ENCODE measurements at regions not wholly inside any gene's neighbourhood (a gene's known extent, or its start where the extent isn't known, plus 50 kb on each side); places are given as distances from the start of the nearest gene placed in this dataset.

GRCh38 chr11:79594834-79595233 lies 154.0 kb upstream of the TENM4 start (continued):
- TF ChIP-seq ZC3H10 (CRISPR knock-in tag; IDR thresholded peaks at IDR 0.05) (no peak), CSDC2 (CRISPR knock-in tag; IDR thresholded peaks at IDR 0.05) (no peak), BACH2 (CRISPR knock-in tag; IDR thresholded peaks at IDR 0.05; ENCODE audit: borderline replicate concordance) (no peak)

GRCh38 chr11:79592824-79593223 lies 152.0 kb upstream of the TENM4 start:
- TF ChIP-seq OSR1 (CRISPR knock-in tag; IDR thresholded peaks at IDR 0.05) (no peak), CSDC2 (CRISPR knock-in tag; IDR thresholded peaks at IDR 0.05) (no peak), BACH2 (CRISPR knock-in tag; IDR thresholded peaks at IDR 0.05; ENCODE audit: borderline replicate concordance) (no peak), ZNF70 (CRISPR knock-in tag; IDR thresholded peaks at IDR 0.05) (no peak), GLIS3 (CRISPR knock-in tag; IDR thresholded peaks at IDR 0.05) (no peak), ARNTL (CRISPR knock-in tag; IDR thresholded peaks at IDR 0.05; ENCODE audit: borderline replicate concordance, low read depth) (no peak), POU6F1 (CRISPR knock-in tag; IDR thresholded peaks at IDR 0.05; ENCODE audit: borderline replicate concordance, low read depth) (no peak), TCF4 (CRISPR knock-in tag; IDR thresholded peaks at IDR 0.05; ENCODE audit: borderline replicate concordance) (no peak), CSRNP3 (CRISPR knock-in tag; IDR thresholded peaks at IDR 0.05) (no peak), TOX (CRISPR knock-in tag; IDR thresholded peaks at IDR 0.05; ENCODE audit: borderline replicate concordance) (no peak), ZNF565 (CRISPR knock-in tag; conservative IDR thresholded peaks at IDR 0.05; ENCODE audit: low read depth) (no peak), TSHZ2 (CRISPR knock-in tag; IDR thresholded peaks at IDR 0.05) (no peak), ESRRG (CRISPR knock-in tag; IDR thresholded peaks at IDR 0.05) (no peak), CREB5 (CRISPR knock-in tag; IDR thresholded peaks at IDR 0.05; ENCODE audit: low read depth) (no peak), RARB (CRISPR knock-in tag; IDR thresholded peaks at IDR 0.05) (no peak), ISL1 (CRISPR knock-in tag; IDR thresholded peaks at IDR 0.05) (no peak), ZC3H10 (CRISPR knock-in tag; IDR thresholded peaks at IDR 0.05) (no peak), ZNF8 (CRISPR knock-in tag; IDR thresholded peaks at IDR 0.05) (no peak), SNAI2 (CRISPR knock-in tag; IDR thresholded peaks at IDR 0.05) (no peak), PATZ1 (CRISPR knock-in tag; IDR thresholded peaks at IDR 0.05; ENCODE audit: borderline replicate concordance) (no peak)
- ATAC-seq = no peak

- TF ChIP-seq PATZ1 (CRISPR knock-in tag; IDR thresholded peaks at IDR 0.05; ENCODE audit: borderline replicate concordance) (no peak), SNAI2 (CRISPR knock-in tag; IDR thresholded peaks at IDR 0.05) (no peak), ZNF8 (CRISPR knock-in tag; IDR thresholded peaks at IDR 0.05) (no peak), ISL1 (CRISPR knock-in tag; IDR thresholded peaks at IDR 0.05) (no peak), ZFP3 (CRISPR knock-in tag; IDR thresholded peaks at IDR 0.05) (no peak), POU6F1 (CRISPR knock-in tag; IDR thresholded peaks at IDR 0.05; ENCODE audit: borderline replicate concordance, low read depth) (no peak), ZC3H10 (CRISPR knock-in tag; IDR thresholded peaks at IDR 0.05) (no peak), GLIS3 (CRISPR knock-in tag; IDR thresholded peaks at IDR 0.05) (no peak), BACH2 (CRISPR knock-in tag; IDR thresholded peaks at IDR 0.05; ENCODE audit: borderline replicate concordance) (no peak), ARNTL (CRISPR knock-in tag; IDR thresholded peaks at IDR 0.05; ENCODE audit: borderline replicate concordance, low read depth) (no peak), PPARA (CRISPR knock-in tag; IDR thresholded peaks at IDR 0.05; ENCODE audit: borderline replicate concordance) (no peak), RARB (CRISPR knock-in tag; IDR thresholded peaks at IDR 0.05) (no peak), CSRNP3 (CRISPR knock-in tag; IDR thresholded peaks at IDR 0.05) (no peak), ZNF70 (CRISPR knock-in tag; IDR thresholded peaks at IDR 0.05) (no peak), OSR1 (CRISPR knock-in tag; IDR thresholded peaks at IDR 0.05) (no peak), TOX (CRISPR knock-in tag; IDR thresholded peaks at IDR 0.05; ENCODE audit: borderline replicate concordance) (no peak), TCF4 (CRISPR knock-in tag; IDR thresholded peaks at IDR 0.05; ENCODE audit: borderline replicate concordance) (no peak)
- no peak for ATAC-seq
Measured at GRCh38 chr11:79592406-79592805, 151.6 kb upstream of the TENM4 start.

Measured in SK-N-SH treated with all-trans-retinoic acid at 6 μM for 48 hours (cell line).